ENCODE measurements at regions not wholly inside any gene's neighbourhood (a gene's known extent, or its start where the extent isn't known, plus 50 kb on each side); places are given as distances from the start of the nearest gene placed in this dataset.
A peak's percentile ranks its signal among the peaks of the same experiment; 100 is the strongest.

DNA sequence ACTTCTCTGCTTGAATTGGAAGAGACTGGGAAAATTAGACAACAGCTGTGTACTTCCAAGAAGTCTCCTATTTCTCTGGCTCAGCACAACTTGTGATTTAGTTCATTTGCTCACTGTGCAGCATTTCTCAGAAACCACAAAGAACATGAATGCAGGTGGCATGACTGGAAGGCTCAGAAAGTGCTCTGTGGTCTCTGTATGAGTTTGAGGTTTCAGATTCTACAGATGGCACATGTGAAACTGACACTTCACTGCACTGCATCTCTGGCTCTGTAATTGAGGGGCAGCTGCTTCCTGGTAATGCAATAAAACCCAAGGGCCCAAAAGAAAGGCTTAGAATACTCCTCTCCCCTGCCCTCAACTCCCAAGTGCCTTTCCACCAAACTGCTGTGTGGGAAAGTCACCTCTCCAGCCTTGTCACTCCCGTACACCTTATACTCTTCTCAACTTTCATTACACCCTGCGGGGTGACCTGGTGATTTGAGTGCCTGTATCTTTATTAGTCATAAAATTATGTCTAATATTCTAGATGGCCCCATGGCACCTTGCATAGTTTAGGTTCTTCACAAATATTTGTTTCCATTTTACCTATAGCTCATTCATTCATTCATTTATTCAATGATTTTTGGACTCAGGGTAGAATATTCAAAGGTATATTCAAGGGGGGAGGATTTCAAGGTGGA is 82.5 kb downstream of the ESM1 start:
- no CpG with 5 or more reads among the region's 2 CpGs for WGBS (ENCODE audit: insufficient coverage)
- H3K9ac ChIP-seq (ENCODE audit: insufficient read depth, low read length, poor library complexity, severe bottlenecking) = no peak overlapping the region

DNA sequence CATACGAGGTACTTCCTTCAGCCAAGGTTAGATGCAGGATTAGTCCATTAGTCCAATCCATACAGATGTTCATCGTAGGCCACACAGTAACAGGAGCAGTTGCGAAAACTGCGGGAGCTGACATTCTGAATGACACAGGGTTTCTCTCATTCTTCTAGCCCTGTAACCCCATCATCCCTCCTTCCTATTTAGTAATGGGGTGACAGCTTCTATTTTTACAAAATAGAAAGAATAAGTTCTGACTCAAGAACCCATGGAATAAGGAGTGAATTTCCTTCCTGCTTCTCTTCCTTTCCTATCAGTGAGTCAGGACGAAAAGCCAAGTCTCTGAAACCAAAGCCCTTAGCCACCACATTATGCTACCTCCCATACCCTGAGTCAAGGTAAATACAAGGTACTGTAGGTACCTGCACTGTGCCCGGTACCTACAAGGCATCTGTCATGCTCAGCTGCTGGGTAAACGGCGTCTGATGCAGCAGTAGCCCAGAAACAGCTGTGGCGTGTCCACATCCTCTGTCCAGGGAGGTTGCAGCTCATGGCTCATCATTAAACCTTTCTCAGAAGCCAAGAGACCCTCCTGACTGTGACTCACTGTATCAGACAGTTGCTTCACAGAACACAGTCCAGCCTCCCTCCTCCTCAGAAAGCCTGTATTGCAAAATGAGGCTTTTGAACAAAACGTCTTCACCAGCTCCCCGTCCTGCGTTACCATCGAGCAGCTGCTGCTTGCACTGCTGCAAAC is 84.2 kb downstream of the ESM1 start:
- Histone ChIP-seq H3K79me2 (ENCODE audit: insufficient read depth, low read length) (no peaks in the 10 kb centered on the region), H3K4me2 (replicated peaks; ENCODE audit: extremely low read depth, low read length, poor library complexity, severe bottlenecking) (no peak overlapping the region), H4K20me1 (ENCODE audit: insufficient read depth, low read length) (no peaks in the 10 kb centered on the region), H3K9ac (ENCODE audit: insufficient read depth, low read length, poor library complexity, severe bottlenecking) (no peak overlapping the region), H3K4me1 (ENCODE audit: control insufficient read depth in 1 of 2, insufficient read depth in 2 of 2, low read length in 2 of 2) (peaks cover 10 to 12% of the 10 kb centered on the region in 2 donors), H3K27me3 (ENCODE audit: control insufficient read depth in 2 of 2, insufficient read depth in 2 of 2, low read length in 2 of 2) (no peaks in the 10 kb centered on the region), H2AFZ (ENCODE audit: insufficient read depth, low read depth, low read length, poor library complexity, severe bottlenecking) (peak overlapping the region; percentile 37), H3K27ac (ENCODE audit: low read depth in 1 of 2, low read length in 2 of 2) (no peak overlapping the region), H3K4me3 (replicated peaks in 1 of 3; ENCODE audit: low read depth in 2 of 3, low read length in 3 of 3) (no peak overlapping the region), H3K36me3 (replicated peaks in 1 of 2; ENCODE audit: control insufficient read depth in 1 of 2, insufficient read depth in 2 of 2, low read length in 2 of 2) (no peaks in the 10 kb centered on the region), H3K9me3 (replicated peaks in 1 of 2; ENCODE audit: control insufficient read depth in 1 of 2, insufficient read depth in 1 of 2, low read length in 2 of 2) (no peaks in the 10 kb centered on the region)
- Mint-ChIP-seq H3K27ac (peak overlapping the region in 3 of 7 donors; percentile 31 to 75 (median 66)), H3K9me3 (no peaks in the 10 kb centered on the region), H3K27me3 (ENCODE audit: low read depth in 3 of 3) (peaks cover 2 to 8% (median 3%) of the 10 kb centered on the region in 3 donors), H3K36me3 (no peaks in the 10 kb centered on the region), H3K4me1 (peaks cover 27% of the 10 kb centered on the region), H3K4me3 (peak overlapping the region in 1 of 2 donors; percentile 39)
- 11% methylated on average over 10 of the region's 13 CpGs for WGBS (ENCODE audit: insufficient coverage)
- TF ChIP-seq, protein P1, sequence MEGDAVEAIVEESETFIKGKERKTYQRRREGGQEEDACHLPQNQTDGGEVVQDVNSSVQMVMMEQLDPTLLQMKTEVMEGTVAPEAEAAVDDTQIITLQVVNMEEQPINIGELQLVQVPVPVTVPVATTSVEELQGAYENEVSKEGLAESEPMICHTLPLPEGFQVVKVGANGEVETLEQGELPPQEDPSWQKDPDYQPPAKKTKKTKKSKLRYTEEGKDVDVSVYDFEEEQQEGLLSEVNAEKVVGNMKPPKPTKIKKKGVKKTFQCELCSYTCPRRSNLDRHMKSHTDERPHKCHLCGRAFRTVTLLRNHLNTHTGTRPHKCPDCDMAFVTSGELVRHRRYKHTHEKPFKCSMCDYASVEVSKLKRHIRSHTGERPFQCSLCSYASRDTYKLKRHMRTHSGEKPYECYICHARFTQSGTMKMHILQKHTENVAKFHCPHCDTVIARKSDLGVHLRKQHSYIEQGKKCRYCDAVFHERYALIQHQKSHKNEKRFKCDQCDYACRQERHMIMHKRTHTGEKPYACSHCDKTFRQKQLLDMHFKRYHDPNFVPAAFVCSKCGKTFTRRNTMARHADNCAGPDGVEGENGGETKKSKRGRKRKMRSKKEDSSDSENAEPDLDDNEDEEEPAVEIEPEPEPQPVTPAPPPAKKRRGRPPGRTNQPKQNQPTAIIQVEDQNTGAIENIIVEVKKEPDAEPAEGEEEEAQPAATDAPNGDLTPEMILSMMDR (IDR thresholded peaks at IDR 0.05) = no peak
- peak; percentile 21 to 76 (median 33) for DNase-seq
- intact Hi-C loops (cut with micrococcal nuclease) = no loop called here

More for the DNA sequence above, 82.5 kb downstream of the ESM1 start:
- H3K9me3 Mint-ChIP-seq = no peaks in the 10 kb centered on the region
- TF ChIP-seq, protein P1 (IDR thresholded peaks at IDR 0.05) = no peak
- Histone ChIP-seq H3K4me2 (replicated peaks; ENCODE audit: extremely low read depth, low read length, poor library complexity, severe bottlenecking) (no peak overlapping the region), H2AFZ (ENCODE audit: insufficient read depth, low read depth, low read length, poor library complexity, severe bottlenecking) (peak overlapping the region; percentile 34), H3K27me3 (ENCODE audit: control insufficient read depth in 2 of 2, insufficient read depth in 2 of 2, low read length in 2 of 2) (no peaks in the 10 kb centered on the region), H3K79me2 (ENCODE audit: insufficient read depth, low read length) (no peaks in the 10 kb centered on the region), H4K20me1 (ENCODE audit: insufficient read depth, low read length) (no peaks in the 10 kb centered on the region), H3K4me1 (ENCODE audit: control insufficient read depth in 1 of 2, insufficient read depth in 2 of 2, low read length in 2 of 2) (peaks cover 10 to 12% of the 10 kb centered on the region in 2 donors), H3K4me3 (replicated peaks in 1 of 3; ENCODE audit: low read depth in 2 of 3, low read length in 3 of 3) (no peak overlapping the region), H3K27ac (ENCODE audit: low read depth in 1 of 2, low read length in 2 of 2) (no peak overlapping the region), H3K36me3 (replicated peaks in 1 of 2; ENCODE audit: control insufficient read depth in 1 of 2, insufficient read depth in 2 of 2, low read length in 2 of 2) (no peaks in the 10 kb centered on the region), H3K9me3 (replicated peaks in 1 of 2; ENCODE audit: control insufficient read depth in 1 of 2, insufficient read depth in 1 of 2, low read length in 2 of 2) (no peaks in the 10 kb centered on the region)
- peaks cover 27% of the 10 kb centered on the region for H3K4me1 Mint-ChIP-seq
- intact Hi-C loops (cut with micrococcal nuclease) = no loop called here
- no peak overlapping the region for H3K4me3 Mint-ChIP-seq
- H3K27ac Mint-ChIP-seq = peak overlapping the region in 2 of 7 donors; percentile 7 to 12
- DNase-seq = no peak
- no peaks in the 10 kb centered on the region for H3K36me3 Mint-ChIP-seq
- H3K27me3 Mint-ChIP-seq (ENCODE audit: low read depth in 3 of 3) = peaks cover 2 to 9% (median 4%) of the 10 kb centered on the region in 3 donors
